ENCODE measurements at regions not wholly inside any gene's neighbourhood (a gene's known extent, or its start where the extent isn't known, plus 50 kb on each side); places are given as distances from the start of the nearest gene placed in this dataset.

GRCh38 chr3:171986176-171986575 lies 53.2 kb upstream of the FNDC3B start:
- FAIRE-seq (no peak), DNase-seq (ENCODE audit: low read depth in 1 of 2, low spot score in 2 of 2) (no peak)
- H3K27me3 ChIP-seq (replicated peaks in 1 of 4; ENCODE audit: control insufficient read depth in 3 of 4, extremely low read depth in 1 of 4, insufficient read depth in 3 of 4, low read length in 3 of 4): no peaks in the 10 kb centered on the region
- no peak overlapping the region for H3K9ac ChIP-seq (replicated peaks in 1 of 4; ENCODE audit: extremely low read depth in 1 of 4, low read depth in 3 of 4, low read length in 3 of 4)
- H3K9me3 ChIP-seq (ENCODE audit: insufficient read depth in 2 of 2, low read depth in 1 of 2, low read length in 1 of 2): no peaks in the 10 kb centered on the region
- no peaks in the 10 kb centered on the region for H3K4me1 ChIP-seq (replicated peaks in 1 of 4; ENCODE audit: control insufficient read depth in 3 of 4, insufficient read depth in 4 of 4, low read length in 3 of 4)
- H3K79me1 ChIP-seq (ENCODE audit: low read depth, low read length): no peaks in the 10 kb centered on the region
- H3K18ac ChIP-seq (ENCODE audit: extremely low read depth, low read length): no peak overlapping the region
- H4K91ac ChIP-seq (replicated peaks; ENCODE audit: insufficient read length, low read length): no peak overlapping the region
- H3K4me2 ChIP-seq (ENCODE audit: insufficient read depth in 1 of 2, low read depth in 2 of 2, low read length in 2 of 2): no peak overlapping the region
- H3K79me2 ChIP-seq (ENCODE audit: control insufficient read depth in 1 of 2, insufficient read depth in 2 of 2, low read length in 2 of 2): no peaks in the 10 kb centered on the region
- no peak overlapping the region for H2AK5ac ChIP-seq (ENCODE audit: low read depth, low read length)
- no peak overlapping the region for H3K4me3 ChIP-seq (ENCODE audit: extremely low read depth in 1 of 4, insufficient read depth in 2 of 4, low read depth in 3 of 4, low read length in 4 of 4)
- no peak overlapping the region for H2BK12ac ChIP-seq (ENCODE audit: low read depth, low read length)
- H3K4ac ChIP-seq (replicated peaks; ENCODE audit: insufficient read length, low read depth, low read length): no peak overlapping the region
- CTCF ChIA-PET (ENCODE audit: partially characterized antibody): no interaction called here
- H2AFZ ChIP-seq (ENCODE audit: low read length): no peak overlapping the region
- H4K20me1 ChIP-seq (replicated peaks in 1 of 2; ENCODE audit: control insufficient read depth in 1 of 2, insufficient read depth in 2 of 2, low read length in 2 of 2): no peaks in the 10 kb centered on the region
- H3K14ac ChIP-seq (ENCODE audit: insufficient read length): no peak overlapping the region
- no peak overlapping the region for H4K8ac ChIP-seq (ENCODE audit: extremely low read depth, insufficient read depth, low read length)
- no peak overlapping the region for H3K56ac ChIP-seq (replicated peaks; ENCODE audit: insufficient read length, low read depth, low read length)
- 88% methylated on average over 3 of the region's 3 CpGs; no CpG with 5 or more reads in 1 of the 2 experiments for WGBS, 2 experiments (ENCODE audit: extremely low coverage in 1 of 2, insufficient coverage in 1 of 2, insufficient read length in 1 of 2, insufficient replicate concordance in 2 of 2, low coverage in 1 of 2, low lambda C conversion rate in 2 of 2, missing lambda C conversion rate in 1 of 2)
- no peak overlapping the region for H2BK20ac ChIP-seq (ENCODE audit: low read length)
- no peak overlapping the region for H2BK120ac ChIP-seq (replicated peaks; ENCODE audit: low read depth, low read length)
- H3K27ac ChIP-seq (ENCODE audit: low read depth, low read length): no peak overlapping the region
- H2BK5ac ChIP-seq (ENCODE audit: low read depth, low read length): no peak overlapping the region
- POLR2A ChIA-PET (ENCODE audit: partially characterized antibody): no interaction called here
- H4K5ac ChIP-seq (ENCODE audit: insufficient read length, low read depth, low read length): no peak overlapping the region
- H2BK15ac ChIP-seq (ENCODE audit: low read length): no peak overlapping the region
- no peaks in the 10 kb centered on the region for H3K36me3 ChIP-seq (ENCODE audit: control insufficient read depth in 2 of 4, insufficient read depth in 4 of 4, low read length in 3 of 4)
- no peak overlapping the region for H3K23ac ChIP-seq (ENCODE audit: insufficient read length)
- no peaks in the 10 kb centered on the region; the same call in 1 of the 2 replicates for H3K23me2 ChIP-seq (ENCODE audit: low read depth, low read length)
- TF ChIP-seq SRF (IDR thresholded peaks at IDR 0.05; ENCODE audit: low read depth, low read length) (no peak), RNF2 (IDR thresholded peaks at IDR 0.05; ENCODE audit: borderline replicate concordance, low read depth, low read length, missing control alignments, poor library complexity, severe bottlenecking) (no peak), USF2 (IDR thresholded peaks at IDR 0.05; ENCODE audit: low read length) (no peak), POLR2A (IDR thresholded peaks at IDR 0.05; ENCODE audit: control extremely low read depth in 1 of 2, low read depth in 2 of 2, low read length in 2 of 2) (no peak), KDM1A (IDR thresholded peaks at IDR 0.05; ENCODE audit: borderline replicate concordance, low read length) (no peak), YY1 (IDR thresholded peaks at IDR 0.05; ENCODE audit: low read depth, low read length) (no peak), EZH2 (IDR thresholded peaks at IDR 0.05; ENCODE audit: low read depth, low read length, severe bottlenecking) (no peak), RBBP5 (IDR thresholded peaks at IDR 0.05; ENCODE audit: borderline replicate concordance, low read depth, low read length) (no peak), CHD1 (IDR thresholded peaks at IDR 0.05; ENCODE audit: low read depth, low read length) (no peak), KDM5A (IDR thresholded peaks at IDR 0.05; ENCODE audit: low read length) (no peak), CBX8 (IDR thresholded peaks at IDR 0.05; ENCODE audit: borderline replicate concordance, low read depth, low read length) (no peak), KDM4A (IDR thresholded peaks at IDR 0.05; ENCODE audit: low read depth, low read length, severe bottlenecking) (no peak)
- TF ChIP-seq, protein P1, sequence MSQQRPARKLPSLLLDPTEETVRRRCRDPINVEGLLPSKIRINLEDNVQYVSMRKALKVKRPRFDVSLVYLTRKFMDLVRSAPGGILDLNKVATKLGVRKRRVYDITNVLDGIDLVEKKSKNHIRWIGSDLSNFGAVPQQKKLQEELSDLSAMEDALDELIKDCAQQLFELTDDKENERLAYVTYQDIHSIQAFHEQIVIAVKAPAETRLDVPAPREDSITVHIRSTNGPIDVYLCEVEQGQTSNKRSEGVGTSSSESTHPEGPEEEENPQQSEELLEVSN (IDR thresholded peaks at IDR 0.05): no peak

All from H1 (cell line).